GM21786 (cell line): ENCODE measurements at regions not wholly inside any gene's neighbourhood (a gene's known extent, or its start where the extent isn't known, plus 50 kb on each side); places are given as distances from the start of the nearest gene placed in this dataset.
A peak's percentile ranks its signal among the peaks of the same experiment; 100 is the strongest.
"Not testable (repeated sequence)": the region's sequence is repeated elsewhere in the genome, so short reads cannot be mapped to it uniquely, and the experiment has no call there.

Source experiments
- ATAC-seq: cut with Tn5 transposase; IDR thresholded peaks from one replicate; pipeline ENCODE4 v1.9.1; 2021; ENCODE audit not compliant: unreplicated experiment

GRCh38 chr7:112982441-112983063 lies 104.1 kb downstream of the GPR85 start:
- ATAC-seq = peak; percentile 73

GRCh38 chr7:112981966-112982365 lies 104.7 kb downstream of the GPR85 start:
- ATAC-seq = peak; percentile 16

GRCh38 chr7:112979055-112979454 lies 107.6 kb downstream of the GPR85 start:
- ATAC-seq = not testable (repeated sequence)

- ATAC-seq = peak; percentile 45
These were observed 109.2 kb downstream of the GPR85 start for GRCh38 chr7:112977244-112977955.

- ATAC-seq = peak; percentile 68
These were observed 115.9 kb downstream of the GPR85 start for GRCh38 chr7:112970771-112971170.

- ATAC-seq = no peak
These were observed 116.7 kb downstream of the GPR85 start for GRCh38 chr7:112969946-112970345.

- no peak for ATAC-seq
These were observed 121.1 kb downstream of the GPR85 start for GRCh38 chr7:112965506-112965905.

GRCh38 chr7:112963634-112964033 lies 123.0 kb downstream of the GPR85 start:
- no peak for ATAC-seq

- ATAC-seq = no peak
These were observed 123.8 kb downstream of the GPR85 start for GRCh38 chr7:112962815-112963214.

- no peak for ATAC-seq
These were observed 127.4 kb downstream of the GPR85 start for GRCh38 chr7:112959276-112959675.

- ATAC-seq = no peak
These were observed 127.9 kb downstream of the GPR85 start for GRCh38 chr7:112958775-112959174.

GRCh38 chr7:112957901-112958300 lies 128.7 kb downstream of the GPR85 start:
- ATAC-seq = no peak

GRCh38 chr7:112953031-112953430 lies 133.6 kb downstream of the GPR85 start:
- ATAC-seq = not testable (repeated sequence)

- ATAC-seq = no peak
These were observed 135.6 kb downstream of the GPR85 start for GRCh38 chr7:112951070-112951469.

GRCh38 chr7:112949682-112950081 lies 136.9 kb downstream of the GPR85 start:
- not testable (repeated sequence) for ATAC-seq

GRCh38 chr7:112946350-112946749 lies 140.3 kb downstream of the GPR85 start:
- ATAC-seq = no peak

GRCh38 chr7:112945046-112945445 lies 141.6 kb downstream of the GPR85 start:
- ATAC-seq = no peak

- no peak for ATAC-seq
These were observed 143.6 kb downstream of the GPR85 start for GRCh38 chr7:112942981-112943380.

- not testable (repeated sequence) for ATAC-seq
These were observed 144.5 kb downstream of the GPR85 start for GRCh38 chr7:112942125-112942524.

- ATAC-seq = peak; percentile 38
These were observed 146.3 kb downstream of the GPR85 start for GRCh38 chr7:112940314-112940732.

GRCh38 chr7:112939574-112940313 lies 146.9 kb downstream of the GPR85 start:
- ATAC-seq = peak; percentile 97
